Neuronal stem cell (in vitro differentiated cells): ENCODE measurements at regions not wholly inside any gene's neighbourhood (a gene's known extent, or its start where the extent isn't known, plus 50 kb on each side); places are given as distances from the start of the nearest gene placed in this dataset.
"Not testable (repeated sequence)": the region's sequence is repeated elsewhere in the genome, so short reads cannot be mapped to it uniquely, and the experiment has no call there.

Source experiments
- DNase-seq: peaks from one replicate; pipeline ENCODE4 v3.0.0-alpha.2; 2013; ENCODE audit warnings: low spot score
- H2AFZ ChIP-seq: one replicate; pipeline ENCODE4 v1.6.1; 2013; ENCODE audit warnings: mild to moderate bottlenecking, low read length, inconsistent platforms
- H2AK5ac ChIP-seq: 2 replicates; pipeline ENCODE4 v1.6.1; 2013; ENCODE audit warnings: low read depth, mild to moderate bottlenecking, inconsistent platforms, low read length, moderate library complexity, mixed read lengths
- H2BK120ac ChIP-seq: 2 replicates; pipeline ENCODE4 v1.6.1; 2013; ENCODE audit warnings: low read depth, mild to moderate bottlenecking, inconsistent platforms, low read length, moderate library complexity, mixed read lengths
- H2BK12ac ChIP-seq: one replicate; pipeline ENCODE4 v1.6.1; 2013; ENCODE audit warnings: low read length, inconsistent platforms
- H2BK15ac ChIP-seq: 2 replicates; pipeline ENCODE4 v1.6.1; 2013; ENCODE audit warnings: mild to moderate bottlenecking, low read length, inconsistent platforms, mixed read lengths
- H2BK5ac ChIP-seq: one replicate; pipeline ENCODE4 v1.6.1; 2013; ENCODE audit warnings: inconsistent platforms, mild to moderate bottlenecking, low read length, moderate library complexity
- H3K14ac ChIP-seq: one replicate; pipeline ENCODE4 v1.6.1; 2013; ENCODE audit warnings: low read length, inconsistent platforms
- H3K18ac ChIP-seq: 2 replicates; pipeline ENCODE4 v1.6.1; 2013; ENCODE audit warnings: low read length, inconsistent platforms
- H3K23ac ChIP-seq: 2 replicates; pipeline ENCODE4 v1.6.1; 2013; ENCODE audit warnings: low read depth, mild to moderate bottlenecking, mixed read lengths, low read length, inconsistent platforms; ENCODE audit not compliant: poor library complexity
- H3K27ac ChIP-seq: replicated peaks from 3 replicates; pipeline ENCODE4 v1.5.1; 2013; ENCODE audit warnings: low read length, inconsistent platforms
- H3K27me3 ChIP-seq, 3 experiments: 2 replicates each; pipeline ENCODE4 v1.6.1; 2013; ENCODE audit warnings: low read length in 3 of 3, mild to moderate bottlenecking in 2 of 3, inconsistent platforms in 1 of 3, low read depth in 1 of 3, mixed read lengths in 1 of 3, moderate library complexity in 1 of 3; ENCODE audit not compliant: control insufficient read depth in 3 of 3, insufficient read depth in 3 of 3
- H3K36me3 ChIP-seq, 2 donors: replicated peaks in 1 of 2; 2 replicates each; pipeline ENCODE4 v1.6.1; 2013; ENCODE audit warnings: low read length in 2 of 2; ENCODE audit not compliant: control insufficient read depth in 2 of 2, insufficient read depth in 2 of 2
- H3K4ac ChIP-seq: 2 replicates; pipeline ENCODE4 v1.6.1; 2013; ENCODE audit warnings: inconsistent platforms, mild to moderate bottlenecking, low read length, moderate library complexity
- H3K4me1 ChIP-seq, 2 donors: 1 replicate in 1 of 2; 2 replicates in 1 of 2; pipeline ENCODE4 v1.6.1; 2013; ENCODE audit warnings: low read length in 2 of 2, low read depth in 1 of 2; ENCODE audit not compliant: control insufficient read depth in 2 of 2, insufficient read depth in 1 of 2
- H3K4me2 ChIP-seq: one replicate; pipeline ENCODE4 v1.6.1; 2013; ENCODE audit warnings: mild to moderate bottlenecking, low read length, inconsistent platforms; ENCODE audit not compliant: insufficient read depth, poor library complexity, severe bottlenecking
- H3K4me3 ChIP-seq, 2 donors: 2 replicates each; pipeline ENCODE4 v1.5.1; 2013; ENCODE audit warnings: low read length in 2 of 2, mild to moderate bottlenecking in 2 of 2, inconsistent platforms in 1 of 2, moderate library complexity in 1 of 2
- H3K79me1 ChIP-seq: one replicate; pipeline ENCODE4 v1.6.1; 2013; ENCODE audit warnings: low read depth, mild to moderate bottlenecking, inconsistent platforms, low read length, moderate library complexity
- H3K9ac ChIP-seq: one replicate; pipeline ENCODE4 v1.6.1; 2013; ENCODE audit warnings: mild to moderate bottlenecking, low read depth, low read length, inconsistent platforms; ENCODE audit not compliant: poor library complexity
- H3K9me3 ChIP-seq, 2 donors: replicated peaks in 1 of 2; 2 replicates each; pipeline versions ENCODE3 to v1.6.1; 2013; ENCODE audit warnings: low read length in 2 of 2, mild to moderate bottlenecking in 2 of 2, inconsistent platforms in 1 of 2, low read depth in 1 of 2, mixed read lengths in 1 of 2, moderate library complexity in 1 of 2; ENCODE audit not compliant: control insufficient read depth in 2 of 2, insufficient read depth in 1 of 2
- H4K8ac ChIP-seq: one replicate; pipeline ENCODE4 v1.6.1; 2013; ENCODE audit warnings: low read depth, mild to moderate bottlenecking, inconsistent platforms, low read length, moderate library complexity
- H4K91ac ChIP-seq: one replicate; pipeline ENCODE4 v1.6.1; 2013; ENCODE audit warnings: low read length, low read depth, mild to moderate bottlenecking, inconsistent platforms; ENCODE audit not compliant: poor library complexity
- WGBS, 2 donors: extraction: QIAGEN DNeasy Blood & Tissue Kit; methylation state at CpG; one replicate each; pipeline ENCODE4 v1.1.7; 2013; ENCODE audit warnings: missing lambda C conversion rate in 2 of 2, mixed read lengths in 1 of 2; ENCODE audit not compliant: insufficient read length in 2 of 2, insufficient replicate concordance in 1 of 2; ENCODE audit errors: extremely low coverage in 2 of 2; 5-methylcytosine and 5-hydroxymethylcytosine counted together

DNA sequence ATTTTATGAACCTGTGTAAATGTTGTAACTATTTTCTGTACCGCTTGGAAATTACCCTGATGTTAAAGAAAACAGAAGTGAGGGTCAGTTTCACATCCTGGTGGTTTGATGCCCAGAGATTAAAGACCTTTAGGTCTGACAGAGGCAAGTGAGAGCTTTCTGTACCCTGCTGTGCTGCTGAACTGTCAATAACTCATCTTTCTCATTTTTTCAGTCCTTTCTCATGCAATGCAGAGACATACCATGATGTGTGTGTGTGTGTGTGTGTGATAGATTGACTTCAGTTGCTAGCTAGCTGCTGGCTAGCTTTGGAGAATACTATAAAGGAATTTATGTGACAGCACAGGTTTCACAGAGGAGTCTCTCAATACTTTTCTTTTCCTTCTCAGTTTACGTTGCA lies 2025.6 kb upstream of the LRRTM1 start:
- H4K8ac ChIP-seq, result no peak overlapping the region
- H2BK120ac ChIP-seq, result no peak overlapping the region
- no peak overlapping the region for H4K91ac ChIP-seq
- WGBS, 2 donors, result no CpG with 5 or more reads among the region's 2 CpGs
- H2AFZ ChIP-seq, result no peak overlapping the region
- H3K36me3 ChIP-seq, result no peaks in the 10 kb centered on the region
- H3K23ac ChIP-seq, result no peak overlapping the region
- H3K4me3 ChIP-seq, result no peak overlapping the region
- H3K9ac ChIP-seq, result no peak overlapping the region
- no peak overlapping the region for H2BK15ac ChIP-seq
- no peaks in the 10 kb centered on the region for H3K4me1 ChIP-seq
- no peaks in the 10 kb centered on the region for H3K79me1 ChIP-seq
- no peak overlapping the region for H3K27ac ChIP-seq
- H3K18ac ChIP-seq, result no peak overlapping the region
- no peak overlapping the region for H3K4me2 ChIP-seq
- H2BK12ac ChIP-seq, result no peak overlapping the region
- no peak overlapping the region for H3K14ac ChIP-seq
- no peak overlapping the region for H3K4ac ChIP-seq
- no peak overlapping the region for H2BK5ac ChIP-seq
- H3K27me3 ChIP-seq, result no peaks in the 10 kb centered on the region
- DNase-seq, result no peak
- no peaks in the 10 kb centered on the region for H3K9me3 ChIP-seq
- H2AK5ac ChIP-seq, result no peak overlapping the region

DNA sequence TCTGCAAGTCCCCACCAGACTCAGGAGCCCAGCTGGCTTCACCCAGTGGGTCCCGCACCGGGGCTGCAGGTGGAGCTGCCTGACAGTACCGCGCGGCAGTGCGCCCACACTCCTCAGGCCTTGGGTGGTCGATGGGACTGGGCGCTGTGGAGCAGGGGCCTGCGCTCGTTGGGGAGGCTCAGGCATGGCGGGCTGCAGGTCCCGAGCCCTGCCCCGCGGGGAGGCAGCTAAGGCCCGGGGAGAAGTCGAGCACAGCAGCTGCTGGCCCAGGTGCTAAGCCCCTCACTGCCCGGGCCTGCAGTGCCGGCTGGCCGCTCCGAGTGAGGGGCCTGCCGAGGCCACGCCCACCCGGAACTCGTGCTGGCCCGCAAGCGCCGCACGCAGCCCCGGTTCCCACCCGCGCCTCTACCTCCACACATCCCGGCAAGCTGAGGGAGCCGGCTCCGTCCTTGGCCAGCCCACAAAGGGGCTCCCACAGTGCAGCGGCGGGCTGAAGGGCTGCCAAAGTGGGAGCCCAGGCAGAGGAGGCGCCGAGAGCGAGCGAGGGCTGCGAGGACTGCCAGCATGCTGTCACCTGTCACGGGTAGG lies 2021.7 kb upstream of the LRRTM1 start:
- not testable (repeated sequence) for H3K4me1 ChIP-seq, H3K4me3 ChIP-seq, H3K9ac ChIP-seq, H3K36me3 ChIP-seq, DNase-seq, H2BK120ac ChIP-seq, H2AK5ac ChIP-seq, H2BK15ac ChIP-seq, H2BK5ac ChIP-seq, H2AFZ ChIP-seq, H3K79me1 ChIP-seq, H3K23ac ChIP-seq, H3K18ac ChIP-seq, H4K91ac ChIP-seq, H3K9me3 ChIP-seq, H3K27ac ChIP-seq, H3K4me2 ChIP-seq, H2BK12ac ChIP-seq, H4K8ac ChIP-seq, H3K27me3 ChIP-seq, H3K4ac ChIP-seq, H3K14ac ChIP-seq
- no CpG with 5 or more reads among the region's 42 CpGs for WGBS, 2 donors

DNA sequence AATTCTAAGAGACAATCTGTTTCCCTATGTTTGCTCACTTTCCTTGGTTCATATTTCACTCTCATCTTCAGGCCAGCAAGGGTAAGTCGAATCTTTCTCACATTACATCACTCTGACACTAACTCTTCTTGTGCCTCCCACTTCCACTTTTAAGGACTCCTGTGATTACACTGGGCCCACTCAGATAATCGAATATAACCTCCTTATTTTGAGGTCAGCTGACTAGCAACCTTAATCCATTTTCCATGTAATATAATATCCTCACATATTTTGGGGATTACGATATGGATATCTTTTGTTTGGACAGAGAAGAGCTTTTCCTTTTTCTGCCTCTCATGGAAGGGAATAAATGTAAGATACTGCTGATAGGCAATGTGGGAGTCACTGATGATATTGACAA lies 2015.7 kb upstream of the LRRTM1 start:
- Histone ChIP-seq H3K27ac (no peak overlapping the region), H3K9ac (no peak overlapping the region), H3K4me3 (no peak overlapping the region), H2BK5ac (no peak overlapping the region), H2BK15ac (no peak overlapping the region), H3K4ac (no peak overlapping the region), H4K8ac (no peak overlapping the region), H3K79me1 (no peaks in the 10 kb centered on the region), H3K4me2 (no peak overlapping the region), H3K27me3 (no peaks in the 10 kb centered on the region), H2BK12ac (no peak overlapping the region), H2AFZ (no peak overlapping the region), H2AK5ac (no peak overlapping the region), H3K23ac (no peak overlapping the region), H3K9me3 (no peaks in the 10 kb centered on the region), H3K14ac (no peak overlapping the region), H2BK120ac (no peak overlapping the region), H3K36me3 (no peaks in the 10 kb centered on the region), H4K91ac (no peak overlapping the region), H3K18ac (no peak overlapping the region), H3K4me1 (no peaks in the 10 kb centered on the region)
- WGBS, 2 donors, result no CpG with 5 or more reads among the region's 3 CpGs
- no peak for DNase-seq

DNA sequence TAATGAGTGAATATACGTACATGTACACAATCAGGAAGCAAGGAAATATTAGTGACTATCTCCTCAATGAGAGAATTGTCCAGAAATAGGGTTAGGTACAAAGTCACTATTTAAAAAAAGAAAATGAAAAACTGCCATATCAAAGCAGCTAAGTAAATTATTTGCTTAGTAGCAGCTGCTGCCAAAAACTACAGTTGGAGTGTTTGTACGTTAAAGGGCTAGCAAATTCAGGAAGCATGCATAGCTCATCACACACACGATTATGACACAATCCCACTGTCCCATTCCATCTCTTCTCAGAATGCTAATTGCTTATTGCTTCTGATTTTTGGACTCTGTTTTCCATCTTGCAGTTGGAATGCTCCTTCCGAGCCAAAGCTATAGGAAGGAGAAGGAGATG lies 2012.5 kb upstream of the LRRTM1 start:
- Histone ChIP-seq H2BK12ac (no peak overlapping the region), H3K14ac (no peak overlapping the region), H4K91ac (no peak overlapping the region), H2AK5ac (no peak overlapping the region), H3K27me3 (no peaks in the 10 kb centered on the region), H2BK5ac (no peak overlapping the region), H3K4me1 (no peaks in the 10 kb centered on the region), H4K8ac (no peak overlapping the region), H3K4me3 (no peak overlapping the region), H2BK120ac (no peak overlapping the region), H2AFZ (no peak overlapping the region), H2BK15ac (no peak overlapping the region), H3K9me3 (no peaks in the 10 kb centered on the region), H3K4ac (no peak overlapping the region), H3K36me3 (no peaks in the 10 kb centered on the region), H3K4me2 (no peak overlapping the region), H3K18ac (no peak overlapping the region), H3K23ac (no peak overlapping the region), H3K79me1 (no peaks in the 10 kb centered on the region), H3K9ac (no peak overlapping the region), H3K27ac (no peak overlapping the region)
- no CpG with 5 or more reads among the region's 4 CpGs for WGBS, 2 donors
- no peak for DNase-seq
